HG03175 (cell line): ENCODE measurements at regions not wholly inside any gene's neighbourhood (a gene's known extent, or its start where the extent isn't known, plus 50 kb on each side); places are given as distances from the start of the nearest gene placed in this dataset.

Source experiments
- ATAC-seq: cut with Tn5 transposase; IDR thresholded peaks from one replicate; pipeline ENCODE4 v1.9.1; 2021; ENCODE audit warnings: mild to moderate bottlenecking, moderate library complexity; ENCODE audit not compliant: unreplicated experiment

DNA sequence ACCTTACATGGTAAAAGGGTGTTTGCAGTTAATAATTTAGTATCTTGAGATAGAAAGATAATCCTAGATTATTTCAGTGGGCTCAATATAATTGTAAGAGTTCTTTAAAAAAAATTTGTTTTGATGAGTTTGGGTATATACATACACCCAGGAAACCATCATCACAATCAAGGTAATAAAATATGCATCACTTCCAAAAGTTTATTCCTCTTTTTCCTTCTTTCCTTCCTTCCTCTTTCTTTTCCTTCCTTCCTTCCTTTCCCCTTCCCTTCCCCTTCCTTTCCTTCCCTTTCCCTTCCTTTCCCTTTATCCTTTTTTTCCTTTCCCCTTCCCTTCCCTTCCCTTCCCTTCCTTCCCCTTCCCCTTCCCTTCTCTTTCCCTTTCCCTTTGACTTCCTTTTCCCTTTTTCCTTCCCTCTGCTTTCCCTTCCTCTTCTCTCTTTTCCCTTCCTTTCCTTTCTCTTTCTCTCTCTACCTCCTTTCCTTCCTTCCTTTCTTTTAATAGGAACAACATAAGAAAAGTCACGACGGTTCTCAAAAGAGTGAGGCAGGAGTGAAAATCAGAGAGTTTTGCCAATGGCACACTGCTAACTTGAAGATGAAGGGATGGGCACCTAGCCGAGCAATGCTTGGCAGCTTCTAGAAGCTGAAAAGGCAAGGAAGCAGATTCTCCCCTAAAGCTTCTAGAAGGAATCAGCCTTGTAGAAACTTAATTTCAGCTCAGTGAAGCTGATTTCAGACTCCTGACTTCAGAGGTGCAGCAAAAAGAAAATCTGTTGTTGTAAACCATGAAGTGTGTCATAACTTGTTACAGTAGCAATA lies 2050.2 kb upstream of the AGA start:
- ATAC-seq, result no peak

DNA sequence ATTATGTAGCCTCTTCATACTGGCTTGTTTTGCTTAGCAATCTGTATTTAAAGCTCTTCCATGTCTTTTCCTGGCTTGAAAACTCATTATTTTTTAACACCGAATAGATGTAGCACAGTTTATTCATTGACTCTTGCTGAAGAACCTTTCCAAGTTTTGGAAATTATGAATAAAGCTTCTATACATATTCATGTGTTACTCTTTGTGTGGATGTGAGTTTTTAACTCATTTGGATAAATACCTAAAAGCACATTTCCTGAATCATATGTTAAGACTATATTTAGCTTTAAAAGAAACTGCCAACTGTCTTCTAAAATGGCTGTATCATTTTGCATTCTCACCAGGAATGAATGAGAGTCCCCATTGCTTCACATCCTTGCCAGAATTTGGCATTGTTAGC lies 2061.7 kb upstream of the AGA start:
- no peak for ATAC-seq

DNA sequence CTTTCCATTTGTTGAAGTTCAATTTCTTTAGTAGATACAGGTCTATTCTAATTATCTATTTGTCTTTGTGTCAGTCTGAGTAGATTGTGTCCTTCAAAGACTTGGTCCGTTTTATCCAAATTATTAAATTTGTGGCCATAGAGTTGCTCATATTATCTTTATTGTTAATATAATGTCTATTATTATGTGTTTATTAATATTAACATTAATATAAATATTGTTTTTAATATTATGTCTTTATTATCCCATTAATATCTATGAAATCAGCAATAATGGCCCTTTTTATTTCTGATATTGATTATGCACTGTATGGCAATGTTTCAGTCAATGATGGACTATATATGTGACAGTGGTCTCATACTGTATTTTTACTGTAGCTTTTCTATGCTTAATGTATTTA lies 2067.3 kb upstream of the AGA start:
- ATAC-seq, result no peak

DNA sequence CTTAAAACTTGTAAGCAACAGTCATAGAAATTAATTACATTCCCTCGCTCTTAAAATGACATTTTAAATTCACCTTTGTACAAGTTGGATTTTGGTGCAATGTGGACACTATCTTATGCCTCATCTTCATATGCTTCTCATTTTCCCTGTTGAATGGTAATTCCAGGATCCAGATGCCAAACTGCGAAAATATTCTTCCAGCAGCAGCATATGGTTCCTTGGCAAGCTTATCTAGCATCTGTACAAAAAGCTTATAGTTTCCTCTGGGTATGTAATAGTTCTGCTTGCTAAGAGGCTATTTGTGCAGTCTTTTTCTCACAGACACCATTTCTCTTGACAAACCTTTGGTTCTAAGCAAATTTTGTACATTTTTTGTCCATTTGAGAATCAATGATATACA lies 2079.7 kb upstream of the AGA start:
- no peak for ATAC-seq

DNA sequence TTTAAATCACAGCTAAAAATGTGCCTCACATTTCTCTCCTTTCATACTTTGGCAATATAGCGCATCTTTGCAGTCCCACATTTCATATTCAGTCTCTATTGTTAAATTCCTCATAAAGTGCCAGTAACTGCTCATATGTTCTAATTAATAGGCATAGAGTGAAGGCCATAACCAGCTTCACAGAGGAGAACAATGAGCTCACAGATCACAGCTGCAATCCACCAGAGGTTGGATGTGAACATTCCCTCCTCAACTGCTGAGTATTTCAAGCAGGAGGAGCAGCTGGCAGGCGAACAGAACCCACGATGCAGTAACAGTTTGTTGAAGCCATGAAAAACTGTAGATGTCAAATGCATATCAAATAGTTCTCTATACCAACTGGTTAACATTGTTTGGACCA lies 2088.7 kb upstream of the AGA start:
- no peak for ATAC-seq

DNA sequence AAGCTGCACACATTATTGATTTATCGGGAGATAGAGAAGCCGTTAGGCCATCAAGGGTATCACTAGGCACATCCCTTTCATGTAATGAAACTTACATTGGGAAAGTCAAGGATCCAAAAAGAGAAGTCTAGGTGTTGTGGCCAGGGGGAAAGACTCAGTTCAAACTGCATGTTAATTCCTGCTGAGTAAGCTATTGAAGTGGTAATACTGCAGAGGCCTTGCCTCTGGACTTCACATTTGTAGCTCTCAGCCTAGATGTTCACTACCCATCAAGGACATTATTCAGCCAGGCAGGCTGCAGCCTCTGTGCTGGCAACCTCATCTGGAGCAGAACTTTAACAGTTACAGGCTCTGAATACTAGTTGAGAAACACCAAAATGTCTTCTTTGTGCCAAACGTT lies 2094.5 kb upstream of the AGA start:
- ATAC-seq, result no peak

DNA sequence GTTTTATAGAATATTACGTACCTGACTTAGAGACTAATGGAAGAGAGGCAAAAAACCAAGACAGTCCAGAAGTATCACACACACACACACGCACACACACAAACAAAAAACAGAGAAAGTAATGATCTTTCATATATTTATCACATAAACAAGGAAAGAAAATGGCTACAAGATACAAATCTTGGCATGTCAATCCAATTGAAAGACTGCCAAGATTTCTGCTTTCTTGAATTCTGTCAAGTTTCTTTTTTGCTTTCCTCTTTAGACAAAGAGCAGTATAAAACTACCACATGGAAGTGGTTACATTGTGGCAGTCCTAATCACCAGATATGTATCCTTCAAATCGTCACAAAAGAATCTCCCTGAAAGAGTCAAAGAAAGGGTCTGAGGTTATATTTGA lies 2097.4 kb upstream of the AGA start:
- no peak for ATAC-seq

DNA sequence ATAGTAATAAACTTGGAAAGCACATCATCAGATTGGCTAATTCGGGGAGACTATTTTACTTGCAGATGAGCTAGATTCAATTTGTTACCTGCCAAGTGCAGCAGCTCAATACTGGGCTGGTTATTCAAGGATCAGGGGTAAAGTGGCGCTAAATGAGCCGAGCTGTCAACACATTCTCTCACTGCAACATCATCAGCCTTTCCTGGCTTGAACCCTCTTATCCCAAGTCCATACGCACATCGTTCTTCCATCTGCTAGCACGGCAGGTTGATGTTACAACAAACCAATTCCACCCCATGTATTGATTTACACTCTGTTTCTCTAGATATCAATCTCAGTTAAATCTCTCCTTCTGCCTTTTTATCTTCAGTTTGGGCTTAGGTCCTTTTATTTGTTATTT lies 2101.5 kb upstream of the AGA start:
- no peak for ATAC-seq

DNA sequence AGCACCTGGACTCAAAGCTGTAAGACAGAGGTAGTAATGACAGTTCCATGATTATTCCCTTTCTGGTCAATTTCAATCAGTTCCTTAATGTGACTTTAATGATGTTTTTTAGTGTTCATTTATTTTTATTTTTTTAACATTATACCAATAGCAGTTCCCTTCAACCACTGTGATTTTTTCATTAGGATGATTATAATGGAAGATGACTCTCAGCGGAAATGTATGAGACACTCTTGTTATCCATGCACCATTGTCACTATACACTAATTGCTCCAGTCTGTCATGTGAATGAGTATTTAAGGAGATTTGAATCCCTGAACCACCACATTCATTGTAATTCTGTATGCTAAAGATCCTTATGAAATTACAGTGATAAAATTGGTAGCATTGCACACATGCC lies 2102.3 kb upstream of the AGA start:
- no peak for ATAC-seq

DNA sequence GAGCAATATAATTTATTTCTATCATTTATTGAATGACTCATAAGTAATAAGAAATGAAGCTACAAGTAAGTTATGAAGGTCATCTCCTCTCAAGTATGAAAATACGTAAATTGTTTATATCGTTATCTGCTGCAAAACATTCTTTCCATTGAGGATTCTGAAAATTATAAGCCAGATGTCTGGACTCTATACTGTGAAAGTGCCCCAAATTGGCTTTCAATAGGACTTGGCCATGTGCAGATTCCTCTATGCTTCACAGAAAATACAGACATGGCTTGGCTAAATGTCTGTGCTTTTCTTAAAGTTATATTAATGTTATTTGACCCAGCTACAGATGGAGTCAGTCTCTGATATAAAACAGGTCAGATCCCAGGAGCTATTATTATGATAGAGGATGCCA lies 2109.9 kb upstream of the AGA start:
- no peak for ATAC-seq

DNA sequence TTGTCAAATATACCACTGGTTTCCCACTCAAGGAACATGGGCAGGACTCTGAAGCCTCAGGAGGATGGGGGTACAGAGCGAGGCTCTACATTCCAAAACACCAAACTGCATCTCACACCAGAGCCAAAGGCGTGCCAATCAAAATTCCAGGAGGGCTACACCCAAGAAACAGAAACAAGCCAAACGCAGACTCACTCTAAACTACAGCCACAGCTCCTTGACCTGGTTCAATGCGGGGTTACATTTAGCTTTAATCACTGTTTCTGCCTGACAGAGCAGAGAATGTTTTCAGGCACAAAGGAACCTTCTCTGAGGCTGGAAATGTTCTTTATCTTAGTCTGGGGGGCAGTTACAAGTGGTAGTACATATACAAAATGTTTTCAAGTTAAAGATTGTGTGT lies 2121.5 kb upstream of the AGA start:
- ATAC-seq, result no peak

DNA sequence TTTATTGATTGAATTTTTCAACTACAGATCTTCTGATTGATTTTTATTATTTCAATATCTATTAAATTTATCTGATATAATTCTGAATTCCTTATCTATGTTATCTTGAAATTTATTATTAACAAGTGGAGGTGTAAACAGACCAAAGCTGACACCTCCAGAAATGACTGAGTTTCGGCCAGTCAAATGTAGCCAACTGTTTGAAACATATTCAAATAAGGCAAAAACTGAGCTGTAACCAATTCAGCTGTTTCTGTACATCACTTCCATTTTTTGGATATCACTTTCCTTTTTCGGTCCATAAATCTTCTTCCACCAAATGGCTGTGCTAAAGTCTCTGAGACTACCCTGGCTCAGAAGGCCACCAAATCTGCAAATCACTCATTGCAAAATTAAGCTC lies 2127.3 kb upstream of the AGA start:
- ATAC-seq, result no peak

DNA sequence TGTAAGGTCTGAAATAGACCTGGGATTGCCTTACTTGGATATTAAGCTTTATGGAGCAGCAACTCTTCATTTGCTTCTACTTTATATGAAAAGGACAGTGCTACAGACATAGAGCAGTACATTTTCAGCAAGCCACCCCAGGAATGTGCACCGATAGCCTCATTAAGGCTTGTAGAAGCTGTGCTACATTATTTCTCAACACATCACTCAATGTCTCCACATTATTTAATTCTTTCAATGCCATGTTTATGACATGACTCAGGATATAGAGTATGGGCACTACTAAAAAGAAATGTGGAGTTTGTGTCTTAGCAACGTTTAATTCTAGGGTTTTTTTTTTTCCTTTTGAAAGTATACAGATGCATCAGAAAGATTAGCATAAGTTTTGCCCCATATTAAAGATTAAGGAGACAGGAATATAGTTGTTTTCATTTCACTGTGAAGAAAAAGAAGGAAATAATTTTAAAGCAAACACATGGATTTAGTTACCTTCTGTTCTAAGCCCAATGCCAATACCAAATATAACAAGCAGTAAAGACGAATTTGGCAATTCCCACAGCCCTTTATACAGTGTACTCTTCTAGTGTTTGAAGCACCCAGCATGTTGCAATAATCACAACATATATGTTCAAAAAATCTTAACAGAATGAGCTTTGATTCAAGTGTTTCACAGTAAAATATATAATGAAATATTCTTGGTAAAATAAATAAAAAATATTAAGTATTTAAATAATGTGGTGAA lies 2140.1 kb upstream of the AGA start:
- no peak for ATAC-seq

DNA sequence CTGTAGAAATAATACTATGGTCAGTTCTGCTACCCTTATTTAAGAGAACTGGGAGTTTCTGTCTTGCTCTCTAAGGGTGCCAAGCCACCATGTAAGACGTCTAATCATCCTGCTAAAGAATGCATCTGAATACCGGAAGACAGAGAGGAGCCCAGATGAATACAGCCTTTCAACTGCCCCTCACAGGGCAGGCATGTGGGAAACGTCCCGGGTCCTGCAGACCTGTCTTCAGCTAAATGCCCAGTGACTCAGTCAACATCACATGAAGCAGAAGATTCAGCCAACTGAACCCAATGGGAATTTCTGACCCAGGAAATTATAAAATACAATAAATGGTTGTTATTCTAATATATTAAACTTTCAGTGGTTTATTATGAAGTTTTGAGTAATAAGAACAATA lies 2141.0 kb upstream of the AGA start:
- ATAC-seq, result no peak

DNA sequence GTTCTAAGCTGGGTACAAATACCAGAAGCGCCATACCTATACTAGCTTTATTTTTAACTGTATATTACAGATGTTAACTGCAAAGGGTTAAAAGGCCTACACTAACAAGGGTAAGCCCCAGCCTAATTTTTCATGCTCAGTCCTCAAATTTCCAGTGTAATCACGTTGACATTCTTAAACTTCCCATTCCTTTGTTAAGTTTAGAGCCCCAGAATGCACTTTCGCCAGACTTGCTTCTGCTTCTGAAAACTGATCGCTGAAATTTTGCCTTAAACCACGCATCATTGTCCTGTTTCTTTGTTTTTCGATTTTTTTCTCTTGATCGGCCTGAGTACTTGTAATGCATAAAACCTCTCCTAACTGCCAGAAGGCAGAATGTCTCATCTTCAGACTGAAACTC lies 2141.9 kb upstream of the AGA start:
- ATAC-seq, result no peak

DNA sequence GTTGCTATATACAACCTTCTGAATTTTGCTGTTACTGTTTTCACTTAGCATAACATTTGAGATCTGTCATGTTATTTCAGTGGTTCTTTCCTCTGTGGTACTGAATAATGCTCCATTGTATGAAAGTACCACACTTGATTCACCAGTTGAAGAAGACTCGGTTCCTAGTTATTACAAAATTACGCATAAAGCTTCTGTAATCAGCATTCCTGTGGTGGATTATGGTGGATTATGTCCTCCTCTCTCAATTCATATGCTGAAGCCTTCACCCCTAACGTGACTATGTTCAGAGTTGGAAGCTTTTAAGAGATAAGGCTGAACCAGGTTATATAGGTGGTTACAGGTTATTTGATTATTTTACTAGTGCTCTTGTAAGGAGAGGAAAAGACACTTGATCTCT lies 2143.5 kb upstream of the AGA start:
- no peak for ATAC-seq

DNA sequence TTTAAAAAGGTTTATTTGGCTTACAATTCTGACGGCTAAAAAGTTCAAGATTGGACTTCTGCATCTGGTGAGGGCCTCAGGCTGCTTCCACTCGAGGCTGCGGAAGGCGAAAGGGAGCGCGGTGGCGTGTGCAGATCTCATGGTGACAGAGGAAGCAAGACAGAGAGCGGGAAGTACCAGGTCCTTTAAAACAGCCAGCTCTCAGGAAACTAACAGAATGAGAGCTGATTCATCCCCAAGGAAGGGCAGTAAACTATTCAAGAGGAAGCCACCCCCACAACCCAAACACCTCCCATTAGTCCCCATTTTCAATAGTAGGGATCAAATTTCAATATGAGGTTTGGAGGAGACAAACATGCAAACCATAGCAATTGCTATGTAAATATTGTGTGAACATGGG lies 2144.2 kb upstream of the AGA start:
- ATAC-seq, result no peak

DNA sequence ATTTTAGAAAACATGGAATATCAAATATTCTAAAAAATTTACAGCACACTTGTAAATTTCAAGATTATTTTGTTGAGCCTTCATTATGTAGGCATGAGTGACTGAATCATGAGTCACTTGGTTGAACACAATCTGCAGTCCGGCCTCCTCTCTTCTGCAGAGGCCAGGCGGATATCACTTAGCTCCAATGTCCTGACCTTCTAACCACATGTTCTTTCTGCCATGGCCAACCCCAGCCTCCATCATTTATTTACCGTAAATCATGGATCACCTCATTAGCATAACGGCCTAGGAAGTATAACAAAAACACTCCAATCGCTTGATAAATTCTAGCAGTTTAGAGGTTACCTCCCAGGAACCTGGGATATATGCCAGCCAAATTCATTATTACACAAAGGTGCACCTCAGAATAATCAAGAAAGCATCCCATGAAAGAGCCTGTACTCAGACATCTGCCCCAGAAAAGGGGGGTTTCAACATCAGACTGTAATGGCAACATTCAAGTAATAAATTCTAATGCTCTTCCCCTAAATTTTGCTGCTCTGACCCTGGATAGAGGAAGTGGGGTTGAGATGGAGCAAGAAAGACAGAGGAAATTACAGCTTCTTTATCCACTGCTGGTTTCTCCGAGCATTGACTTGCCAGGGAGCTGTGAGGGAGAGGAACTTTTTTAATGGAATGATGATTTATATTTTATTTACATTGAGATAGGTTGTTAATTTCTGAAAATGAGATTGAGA lies 2153.6 kb upstream of the AGA start:
- no peak for ATAC-seq

DNA sequence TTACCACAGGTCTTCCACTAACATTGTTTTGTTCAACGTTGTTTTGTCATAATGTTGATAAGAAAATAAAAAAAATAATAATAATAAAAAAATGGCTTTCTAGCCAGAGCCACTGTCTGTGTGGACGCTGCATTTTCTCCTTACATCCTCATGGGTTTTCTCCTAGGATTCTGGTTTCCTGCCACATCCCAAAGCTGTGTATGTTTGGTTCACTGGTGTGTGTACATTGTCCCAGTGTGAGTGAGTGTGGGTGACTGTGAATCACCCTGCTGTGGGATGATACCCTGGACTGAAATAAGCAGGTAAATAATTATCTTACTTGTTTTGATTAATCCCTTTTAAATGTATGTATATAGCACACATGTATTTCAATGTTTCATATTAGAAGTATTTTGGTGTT lies 2154.4 kb upstream of the AGA start:
- no peak for ATAC-seq

DNA sequence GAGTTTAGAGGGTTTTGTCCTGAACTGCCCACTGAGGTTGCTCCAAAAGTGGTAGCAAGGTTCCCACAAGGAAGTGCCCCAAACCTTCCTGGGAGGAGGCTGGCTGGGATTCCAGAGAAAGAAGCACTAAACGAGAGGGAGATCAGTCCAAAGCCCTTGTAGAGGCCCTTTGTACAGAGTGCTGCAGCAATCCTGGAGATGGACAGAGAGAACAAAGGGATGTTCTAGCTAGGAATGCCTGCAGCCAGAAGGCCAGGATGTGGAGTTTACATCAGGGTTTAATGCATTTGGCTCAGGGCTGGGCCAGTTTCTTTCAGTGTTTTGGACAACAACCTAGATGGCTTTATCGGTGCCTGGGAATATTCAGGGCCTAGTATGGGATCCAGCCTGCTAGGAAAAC lies 2155.1 kb upstream of the AGA start:
- ATAC-seq, result no peak

DNA sequence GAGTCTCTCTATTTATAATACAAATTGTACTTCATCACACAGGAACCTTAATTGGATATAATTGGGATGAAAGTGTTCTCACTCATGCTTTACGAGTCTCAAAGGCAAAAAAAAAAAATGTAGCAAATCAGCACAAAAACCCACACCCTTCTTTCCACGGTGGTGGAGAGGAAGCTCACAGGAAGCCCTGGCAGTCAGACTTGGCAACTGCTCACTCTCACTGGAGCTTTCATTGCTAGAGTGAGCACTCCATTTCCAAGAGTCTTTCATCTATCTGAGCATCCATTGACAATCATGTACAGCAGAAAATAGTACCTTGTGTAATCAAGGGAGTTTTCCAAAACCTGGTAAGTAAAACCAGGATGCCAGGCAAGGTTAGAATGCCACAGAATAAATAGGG lies 2159.4 kb upstream of the AGA start:
- no peak for ATAC-seq

DNA sequence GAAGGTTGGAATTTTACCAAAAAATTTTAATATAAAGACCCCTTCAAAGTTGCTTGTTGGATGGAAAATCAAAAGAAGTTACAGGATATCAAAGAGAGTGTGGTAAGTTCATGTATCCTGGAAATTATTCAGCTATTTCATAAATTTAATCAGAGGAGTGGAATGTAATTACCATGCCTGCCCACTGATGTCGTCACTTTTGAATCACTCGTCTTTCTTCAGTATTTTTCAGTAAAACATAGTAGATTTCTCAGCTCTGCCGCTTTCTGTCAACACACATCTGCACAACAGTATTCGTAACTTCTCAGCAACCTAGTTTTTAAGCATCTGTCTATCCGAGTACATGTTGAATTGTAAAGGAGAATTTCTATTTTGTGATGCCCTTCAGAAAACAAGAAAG lies 2163.0 kb upstream of the AGA start:
- no peak for ATAC-seq
